B cell (primary cell): ENCODE measurements at regions not wholly inside any gene's neighbourhood (a gene's known extent, or its start where the extent isn't known, plus 50 kb on each side); places are given as distances from the start of the nearest gene placed in this dataset.

Source experiments
- CTCF ChIP-seq: fragments of 200-600 bp; IDR thresholded peaks from one replicate; pipeline ENCODE4 v1.8.0; 2022; ENCODE audit warnings: antibody characterized with exemption, mild to moderate bottlenecking
- EZH2 ChIP-seq: IDR thresholded peaks from 2 replicates; pipeline ENCODE4 v1.6.1; 2012; ENCODE audit warnings: borderline replicate concordance, low read depth, mild to moderate bottlenecking, moderate library complexity, low read length; ENCODE audit not compliant: insufficient read depth, poor library complexity, severe bottlenecking

- no peak for TF ChIP-seq CTCF
- TF ChIP-seq EZH2: no peak
Observed at GRCh38 chr4:162935214-162935613, 231.5 kb downstream of the NAF1 start.
